ENCODE measurements at regions not wholly inside any gene's neighbourhood (a gene's known extent, or its start where the extent isn't known, plus 50 kb on each side); places are given as distances from the start of the nearest gene placed in this dataset.

DNA sequence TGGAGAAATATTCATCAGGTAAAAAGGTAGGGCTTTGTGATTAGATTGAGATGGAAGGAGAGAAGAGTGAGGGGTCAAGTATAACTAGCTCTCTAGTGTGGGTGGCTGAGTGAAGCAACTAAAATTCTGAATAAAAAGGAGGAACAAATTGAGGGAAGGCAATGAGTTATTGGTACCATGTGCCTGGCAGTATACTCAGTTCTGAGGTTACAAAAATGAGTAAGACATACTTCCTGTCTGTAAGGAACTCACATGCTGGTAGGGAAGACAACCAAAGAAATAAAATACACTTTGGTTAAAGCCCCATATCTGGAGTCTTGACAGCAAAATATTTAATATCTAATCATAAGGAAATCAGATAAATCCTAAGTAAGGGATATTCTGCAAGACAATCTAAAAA is 476.8 kb upstream of the C9orf72 start:
- TF ChIP-seq, protein P1, sequence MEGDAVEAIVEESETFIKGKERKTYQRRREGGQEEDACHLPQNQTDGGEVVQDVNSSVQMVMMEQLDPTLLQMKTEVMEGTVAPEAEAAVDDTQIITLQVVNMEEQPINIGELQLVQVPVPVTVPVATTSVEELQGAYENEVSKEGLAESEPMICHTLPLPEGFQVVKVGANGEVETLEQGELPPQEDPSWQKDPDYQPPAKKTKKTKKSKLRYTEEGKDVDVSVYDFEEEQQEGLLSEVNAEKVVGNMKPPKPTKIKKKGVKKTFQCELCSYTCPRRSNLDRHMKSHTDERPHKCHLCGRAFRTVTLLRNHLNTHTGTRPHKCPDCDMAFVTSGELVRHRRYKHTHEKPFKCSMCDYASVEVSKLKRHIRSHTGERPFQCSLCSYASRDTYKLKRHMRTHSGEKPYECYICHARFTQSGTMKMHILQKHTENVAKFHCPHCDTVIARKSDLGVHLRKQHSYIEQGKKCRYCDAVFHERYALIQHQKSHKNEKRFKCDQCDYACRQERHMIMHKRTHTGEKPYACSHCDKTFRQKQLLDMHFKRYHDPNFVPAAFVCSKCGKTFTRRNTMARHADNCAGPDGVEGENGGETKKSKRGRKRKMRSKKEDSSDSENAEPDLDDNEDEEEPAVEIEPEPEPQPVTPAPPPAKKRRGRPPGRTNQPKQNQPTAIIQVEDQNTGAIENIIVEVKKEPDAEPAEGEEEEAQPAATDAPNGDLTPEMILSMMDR (IDR thresholded peaks at IDR 0.05): no peak
- no peak overlapping the region for H3K9ac ChIP-seq (ENCODE audit: low read depth in 2 of 2, low read length in 2 of 2)
- H3K36me3 ChIP-seq: no peaks in the 10 kb centered on the region
- no peak overlapping the region for H3K27ac ChIP-seq
- intact Hi-C loops (cut with DNase I): no loop called here
- H3K9me3 ChIP-seq: no peaks in the 10 kb centered on the region
- H3K4me3 ChIP-seq: no peak overlapping the region
- H3K27me3 ChIP-seq: no peaks in the 10 kb centered on the region
- no peaks in the 10 kb centered on the region for H3K4me1 ChIP-seq
- no peak for DNase-seq

DNA sequence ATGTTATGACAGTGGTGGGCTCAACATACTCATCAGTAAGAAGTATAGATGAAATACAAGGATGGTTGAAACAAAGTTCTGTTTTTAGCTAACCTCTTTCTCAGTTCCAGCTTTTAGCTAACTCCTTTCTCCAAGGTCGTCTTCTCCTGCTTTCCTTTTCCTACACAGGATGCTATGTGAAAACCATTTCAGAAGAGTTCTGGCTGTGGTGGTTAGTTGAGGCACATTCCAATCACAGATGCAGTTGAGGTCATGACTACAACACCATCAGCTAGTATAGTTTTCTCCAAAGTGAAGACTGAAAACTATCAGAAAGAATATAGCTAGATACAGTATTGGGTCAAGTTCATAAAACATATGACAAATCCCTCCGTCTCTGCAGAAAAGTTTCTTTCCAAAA is 477.7 kb upstream of the C9orf72 start:
- H3K9me3 ChIP-seq: no peaks in the 10 kb centered on the region
- TF ChIP-seq, protein P1 (IDR thresholded peaks at IDR 0.05): no peak
- no peaks in the 10 kb centered on the region for H3K27me3 ChIP-seq
- intact Hi-C loops (cut with DNase I): no loop called here
- H3K27ac ChIP-seq: no peak overlapping the region
- no peaks in the 10 kb centered on the region for H3K36me3 ChIP-seq
- no peak overlapping the region for H3K9ac ChIP-seq (ENCODE audit: low read depth in 2 of 2, low read length in 2 of 2)
- H3K4me3 ChIP-seq: no peak overlapping the region
- H3K4me1 ChIP-seq: no peaks in the 10 kb centered on the region
- DNase-seq: no peak

DNA sequence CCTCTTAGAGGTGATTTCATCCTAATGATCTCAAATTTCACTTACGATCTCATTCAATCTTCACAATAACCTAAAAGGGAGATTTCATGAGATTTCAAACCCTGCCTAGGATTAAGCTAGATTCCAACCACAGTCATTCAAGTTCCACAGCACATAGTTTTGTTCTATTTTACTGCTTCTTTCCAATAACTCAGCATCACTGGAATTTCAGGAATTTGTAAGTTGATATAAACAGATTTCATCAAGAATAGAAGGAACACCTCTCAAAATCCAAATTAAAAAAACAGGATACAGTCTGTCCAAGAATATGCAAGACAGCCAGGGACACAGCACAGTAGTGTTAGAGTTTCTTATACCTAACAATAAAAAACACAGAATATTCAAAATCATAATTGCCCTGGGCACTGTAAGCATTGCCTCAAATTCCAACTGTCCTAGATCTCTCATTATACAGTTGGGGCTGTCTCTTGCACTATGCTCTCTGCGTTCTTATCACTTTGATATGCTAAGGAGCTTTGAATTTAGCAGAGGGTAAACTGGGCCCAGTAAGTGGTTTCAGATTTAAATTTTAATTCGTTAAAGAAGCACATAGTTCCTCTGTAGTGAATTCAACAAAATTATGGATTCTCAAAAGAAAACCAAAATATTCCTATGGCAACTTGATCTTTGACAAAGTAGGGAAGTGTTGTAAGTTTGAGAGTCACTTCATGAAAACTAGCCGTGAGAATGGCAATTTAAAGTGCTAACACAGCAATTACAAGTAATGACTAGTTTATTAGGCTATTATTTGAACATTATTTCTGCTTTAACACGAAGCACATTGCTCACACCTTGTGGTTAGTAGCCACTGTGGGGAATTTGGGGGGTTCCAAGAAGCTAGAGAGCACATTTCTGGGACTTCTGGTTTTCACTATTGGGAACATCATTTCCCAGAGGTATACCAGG is 478.6 kb upstream of the C9orf72 start:
- H3K4me1 ChIP-seq: no peaks in the 10 kb centered on the region
- intact Hi-C loops (cut with DNase I): no loop called here

DNA sequence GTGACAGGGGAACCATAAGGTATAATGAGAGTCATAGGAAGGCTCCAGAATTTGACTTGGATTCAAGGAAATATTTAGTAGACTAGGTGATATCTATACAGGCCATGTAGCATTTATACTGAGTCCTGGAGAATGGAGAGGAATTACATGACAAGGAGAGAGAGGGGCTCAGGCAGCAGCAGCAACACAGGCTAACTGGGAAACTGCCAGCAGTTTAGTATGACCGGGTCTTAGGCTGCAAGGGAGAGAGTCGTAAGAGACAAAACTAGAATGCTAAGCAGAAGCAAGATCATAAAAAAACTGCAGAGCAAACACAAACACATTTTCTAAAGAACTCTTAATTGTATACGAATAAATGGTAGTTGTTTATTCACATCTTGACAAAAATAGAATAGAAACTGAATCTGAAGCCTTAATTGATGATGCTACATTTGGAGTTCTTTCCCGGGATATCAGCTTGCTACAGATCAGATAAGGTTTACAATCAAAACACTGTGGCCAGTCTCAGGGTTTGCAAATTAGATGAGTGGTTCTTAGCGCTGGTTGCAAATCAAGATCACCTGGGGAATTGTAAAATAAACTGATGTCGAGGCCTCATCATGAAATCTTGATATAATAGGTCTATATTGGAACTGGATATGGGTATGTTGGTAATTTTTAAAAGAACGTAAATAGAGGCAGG is 480.0 kb upstream of the C9orf72 start:
- DNase-seq: no peak
- no peaks in the 10 kb centered on the region for H3K36me3 ChIP-seq
- TF ChIP-seq, protein P1 (IDR thresholded peaks at IDR 0.05): no peak
- H3K9me3 ChIP-seq: no peaks in the 10 kb centered on the region
- intact Hi-C loops (cut with DNase I): no loop called here
- no peaks in the 10 kb centered on the region for H3K27me3 ChIP-seq
- H3K4me3 ChIP-seq: no peak overlapping the region
- H3K9ac ChIP-seq (ENCODE audit: low read depth in 2 of 2, low read length in 2 of 2): no peak overlapping the region
- no peak overlapping the region for H3K27ac ChIP-seq
- no peaks in the 10 kb centered on the region for H3K4me1 ChIP-seq

More for the DNA sequence above, 478.6 kb upstream of the C9orf72 start:
- TF ChIP-seq, protein P1 (IDR thresholded peaks at IDR 0.05): no peak
- Histone ChIP-seq H3K4me3 (no peak overlapping the region), H3K9ac (ENCODE audit: low read depth in 2 of 2, low read length in 2 of 2) (no peak overlapping the region), H3K27ac (no peak overlapping the region), H3K27me3 (no peaks in the 10 kb centered on the region), H3K36me3 (no peaks in the 10 kb centered on the region), H3K9me3 (no peaks in the 10 kb centered on the region)
- DNase-seq: no peak

DNA sequence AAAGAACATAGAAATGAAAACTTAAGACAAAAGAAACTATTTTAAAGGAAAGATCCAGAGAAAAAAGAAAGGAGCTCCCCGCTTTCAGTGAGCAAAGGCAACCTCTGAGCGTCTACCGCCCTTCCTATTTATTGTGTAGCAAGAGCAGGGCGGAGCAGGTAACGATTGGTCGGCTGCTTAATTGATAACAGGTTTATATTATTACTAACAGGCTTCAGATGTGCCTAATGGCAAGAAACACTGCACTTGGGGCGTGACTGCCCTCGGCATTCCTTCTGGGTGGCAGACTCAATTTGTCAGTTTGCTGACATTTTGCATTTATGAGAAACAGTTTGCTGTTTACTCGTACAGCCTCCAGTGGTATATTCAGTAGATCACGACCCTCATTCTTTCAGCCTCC is 482.7 kb upstream of the C9orf72 start:
- H3K9me3 ChIP-seq: no peaks in the 10 kb centered on the region
- DNase-seq: no peak
- TF ChIP-seq, protein P1 (IDR thresholded peaks at IDR 0.05): no peak
- H3K4me1 ChIP-seq: no peaks in the 10 kb centered on the region
- no peaks in the 10 kb centered on the region for H3K36me3 ChIP-seq
- intact Hi-C loops (cut with DNase I): no loop called here
- H3K27ac ChIP-seq: no peak overlapping the region
- H3K4me3 ChIP-seq: no peak overlapping the region
- H3K27me3 ChIP-seq: no peaks in the 10 kb centered on the region
- no peak overlapping the region for H3K9ac ChIP-seq (ENCODE audit: low read depth in 2 of 2, low read length in 2 of 2)
